BJ (cell line): ENCODE measurements at regions not wholly inside any gene's neighbourhood (a gene's known extent, or its start where the extent isn't known, plus 50 kb on each side); places are given as distances from the start of the nearest gene placed in this dataset.

Experiments used
- CTCF ChIA-PET: fragments of 350-600 bp; formaldehyde crosslinking; extraction: SDS; loops from one replicate; lab custom pipeline; 2021; ENCODE audit warnings: antibody characterized with exemption, inconsistent platforms; lab: Yijun Ruan, JAX
- POLR2A ChIA-PET: fragments of 300-600 bp; sonication (Branson Sonifier 250); formaldehyde crosslinking; extraction: SDS; loops from one replicate; lab custom pipeline; 2021; ENCODE audit warnings: antibody characterized with exemption; lab: Charles Lee
- DNase-seq: peaks from one replicate; pipeline ENCODE4 v3.0.0-alpha.2; 2011; ENCODE audit warnings: low read depth
- H3K27me3 ChIP-seq: 2 replicates; pipeline ENCODE4 v1.6.0; 2011; ENCODE audit warnings: low read length; ENCODE audit not compliant: control insufficient read depth, insufficient read depth
- H3K36me3 ChIP-seq: 2 replicates; pipeline ENCODE4 v1.5.1; 2011; ENCODE audit warnings: low read length; ENCODE audit not compliant: control insufficient read depth, insufficient read depth
- H3K4me3 ChIP-seq: 2 replicates; pipeline ENCODE4 v1.5.1; 2011; ENCODE audit warnings: low read depth, mild to moderate bottlenecking, control low read depth, low read length
- CTCF ChIP-seq: IDR thresholded peaks from 2 replicates; pipeline ENCODE4 v1.5.1; 2011; ENCODE audit warnings: low read depth, mild to moderate bottlenecking, control low read depth, inconsistent platforms, low read length, moderate library complexity; ENCODE audit not compliant: insufficient read depth

GRCh38 chr6:163651426-163651825 lies 236.9 kb downstream of the QKI start:
- ChIA-PET POLR2A (no interaction called here), CTCF (no interaction called here)
- TF ChIP-seq CTCF, result no peak
- DNase-seq, result no peak
- no peak overlapping the region for H3K4me3 ChIP-seq
- no peaks in the 10 kb centered on the region for H3K27me3 ChIP-seq
- H3K36me3 ChIP-seq, result no peaks in the 10 kb centered on the region

GRCh38 chr6:163648868-163649267 lies 234.3 kb downstream of the QKI start:
- no peaks in the 10 kb centered on the region for H3K27me3 ChIP-seq
- no peaks in the 10 kb centered on the region for H3K36me3 ChIP-seq
- TF ChIP-seq CTCF, result no peak
- ChIA-PET CTCF (no interaction called here), POLR2A (no interaction called here)
- DNase-seq, result no peak
- no peak overlapping the region for H3K4me3 ChIP-seq

GRCh38 chr6:163647624-163648023 lies 233.1 kb downstream of the QKI start:
- TF ChIP-seq CTCF, result no peak
- ChIA-PET POLR2A (no interaction called here), CTCF (no interaction called here)
- Histone ChIP-seq H3K36me3 (no peaks in the 10 kb centered on the region), H3K4me3 (no peak overlapping the region), H3K27me3 (no peaks in the 10 kb centered on the region)
- DNase-seq, result no peak

GRCh38 chr6:163646866-163647265 lies 232.3 kb downstream of the QKI start:
- no peak for DNase-seq
- H3K4me3 ChIP-seq, result no peak overlapping the region
- H3K27me3 ChIP-seq, result no peaks in the 10 kb centered on the region
- POLR2A ChIA-PET, result no interaction called here
- CTCF ChIA-PET, result no interaction called here
- no peaks in the 10 kb centered on the region for H3K36me3 ChIP-seq
- no peak for TF ChIP-seq CTCF

- CTCF ChIA-PET, result no interaction called here
- POLR2A ChIA-PET, result interaction anchor here (0.5 kb wide), 1 partner anchor 1214 kb away, joined by 4 read pairs; no protein-coding TSS in a partner anchor
- no peak for DNase-seq
- no peaks in the 10 kb centered on the region for H3K36me3 ChIP-seq
- H3K4me3 ChIP-seq, result no peak overlapping the region
- no peak for TF ChIP-seq CTCF
- H3K27me3 ChIP-seq, result no peaks in the 10 kb centered on the region
Observed at GRCh38 chr6:163646133-163646532, 231.6 kb downstream of the QKI start.
